IMR-90 (cell line): ENCODE measurements at regions not wholly inside any gene's neighbourhood (a gene's known extent, or its start where the extent isn't known, plus 50 kb on each side); places are given as distances from the start of the nearest gene placed in this dataset.

Experiments
- ATAC-seq: fragments of 200-7000 bp; cut with Tn5 transposase; 2 replicates; pipeline ENCODE4 v1.9.1; 2020; ENCODE audit warnings: low read depth, mild to moderate bottlenecking, moderate library complexity
- BruUV-seq: library from RNA; stranded (reverse); fragments of 400-500 nt; replicated peaks from 2 replicates; lab custom pipeline; 2021; lab: Mats Ljungman, UMichigan
- CTCF ChIA-PET: fragments of 300-600 bp; formaldehyde crosslinking; extraction: SDS; loops from one replicate; lab custom pipeline; 2021; ENCODE audit warnings: antibody characterized with exemption; lab: Yijun Ruan, JAX
- POLR2A ChIA-PET: fragments of 300-600 bp; sonication (Branson Sonifier 250); formaldehyde crosslinking; loops from one replicate; lab custom pipeline; 2022; ENCODE audit warnings: antibody characterized with exemption; ENCODE audit not compliant: unreplicated experiment; lab: Charles Lee
- DNase-seq: peaks from one replicate; pipeline ENCODE4 v3.0.0; 2013
- H2AFZ ChIP-seq: replicated peaks from 2 replicates; pipeline ENCODE3; 2013; ENCODE audit warnings: low read length, mild to moderate bottlenecking; ENCODE audit not compliant: poor library complexity
- H2AK5ac ChIP-seq: 2 replicates; pipeline ENCODE4 v1.6.1; 2013; ENCODE audit warnings: low read depth, low read length, inconsistent platforms
- H2AK9ac ChIP-seq: replicated peaks from 2 replicates; pipeline ENCODE3; 2013; ENCODE audit warnings: mild to moderate bottlenecking, low read depth, low read length, moderate library complexity; ENCODE audit not compliant: poor library complexity
- H2BK120ac ChIP-seq: 2 replicates; pipeline ENCODE4 v1.6.1; 2013; ENCODE audit warnings: low read depth, low read length, inconsistent platforms
- H2BK15ac ChIP-seq: 3 replicates; pipeline ENCODE4 v1.6.1; 2013; ENCODE audit warnings: low read depth, low read length, inconsistent platforms
- H2BK20ac ChIP-seq: 2 replicates; pipeline ENCODE4 v1.6.1; 2013; ENCODE audit warnings: low read depth, mild to moderate bottlenecking, inconsistent platforms, low read length, moderate library complexity
- H2BK5ac ChIP-seq: 2 replicates; pipeline ENCODE4 v1.6.1; 2013; ENCODE audit warnings: mild to moderate bottlenecking, low read depth, low read length, inconsistent platforms; ENCODE audit not compliant: poor library complexity, severe bottlenecking
- H3K14ac ChIP-seq: replicated peaks from 2 replicates; pipeline ENCODE4 v1.6.1; 2013; ENCODE audit warnings: low read depth, low read length, inconsistent platforms
- H3K18ac ChIP-seq: 2 replicates; pipeline ENCODE4 v1.6.1; 2013; ENCODE audit warnings: low read depth, low read length, control low read depth
- H3K23ac ChIP-seq: 2 replicates; pipeline ENCODE4 v1.6.1; 2013; ENCODE audit warnings: low read depth, low read length, inconsistent platforms
- H3K27ac ChIP-seq: 2 replicates; pipeline ENCODE4 v1.5.1; 2013; ENCODE audit warnings: mild to moderate bottlenecking, control low read depth, low read length; ENCODE audit not compliant: insufficient read depth
- H3K27me3 ChIP-seq: 2 replicates; pipeline ENCODE4 v1.6.1; 2013; ENCODE audit warnings: low read length; ENCODE audit not compliant: control insufficient read depth, insufficient read depth
- H3K36me3 ChIP-seq: 2 replicates; pipeline ENCODE4 v1.6.1; 2013; ENCODE audit warnings: low read length, mixed read lengths; ENCODE audit not compliant: control insufficient read depth, insufficient read depth
- H3K4ac ChIP-seq: 2 replicates; pipeline ENCODE4 v1.6.1; 2013; ENCODE audit warnings: low read depth, low read length, inconsistent platforms
- H3K4me1 ChIP-seq: 2 replicates; pipeline ENCODE4 v1.6.1; 2013; ENCODE audit warnings: low read length, mixed read lengths; ENCODE audit not compliant: control insufficient read depth, insufficient read depth
- H3K4me2 ChIP-seq: 2 replicates; pipeline ENCODE4 v1.6.1; 2013; ENCODE audit warnings: low read depth, mild to moderate bottlenecking, control low read depth, low read length, moderate library complexity
- H3K4me3 ChIP-seq: 2 replicates; pipeline ENCODE4 v1.5.1; 2013; ENCODE audit warnings: low read depth, mild to moderate bottlenecking, control low read depth, low read length, moderate library complexity; ENCODE audit not compliant: insufficient read depth
- H3K56ac ChIP-seq: 2 replicates; pipeline ENCODE4 v1.6.1; 2013; ENCODE audit warnings: low read length, inconsistent platforms; ENCODE audit not compliant: insufficient read depth; ENCODE audit errors: extremely low read depth
- H3K79me1 ChIP-seq, 2 experiments: 2 replicates each; pipeline ENCODE4 v1.6.1; 2013; ENCODE audit warnings: low read length in 2 of 2, inconsistent platforms in 1 of 2, low read depth in 1 of 2
- H3K9ac ChIP-seq: 2 replicates; pipeline ENCODE4 v1.6.1; 2013; ENCODE audit warnings: low read depth, low read length, control low read depth
- H3K9me1 ChIP-seq: 2 replicates; pipeline ENCODE4 v1.6.1; 2013; ENCODE audit warnings: low read length, inconsistent platforms; ENCODE audit not compliant: insufficient read depth
- H3K9me3 ChIP-seq: 2 replicates; pipeline ENCODE4 v1.6.1; 2013; ENCODE audit warnings: low read length; ENCODE audit not compliant: control insufficient read depth, insufficient read depth
- H4K20me1 ChIP-seq: 2 replicates; pipeline ENCODE4 v1.6.1; 2013; ENCODE audit warnings: low read length, inconsistent platforms; ENCODE audit not compliant: insufficient read depth
- H4K5ac ChIP-seq: 2 replicates; pipeline ENCODE4 v1.6.1; 2013; ENCODE audit warnings: mild to moderate bottlenecking, low read depth, low read length, control low read depth
- H4K8ac ChIP-seq, 2 experiments: 2 replicates each; pipeline ENCODE4 v1.6.1; 2013; ENCODE audit warnings: low read depth in 2 of 2, low read length in 2 of 2, control low read depth in 1 of 2, inconsistent platforms in 1 of 2
- H4K91ac ChIP-seq: 2 replicates; pipeline ENCODE4 v1.6.1; 2013; ENCODE audit warnings: low read depth, low read length, inconsistent platforms; ENCODE audit not compliant: insufficient read depth
- BHLHE40 ChIP-seq: fragments of 150-350 bp; IDR thresholded peaks from 2 replicates; pipeline ENCODE4 v1.6.1; 2016; ENCODE audit warnings: mild to moderate bottlenecking, low read depth, low read length
- CEBPB ChIP-seq: IDR thresholded peaks from 2 replicates; pipeline ENCODE4 v1.6.1; 2012; ENCODE audit warnings: low read depth, low read length, improper control_type of control experiment
- CHD1 ChIP-seq: IDR thresholded peaks from 2 replicates; pipeline ENCODE4 v1.6.1; 2012; ENCODE audit warnings: low read depth, low read length, improper control_type of control experiment
- CTCF ChIP-seq: conservative IDR thresholded peaks from 2 replicates; pipeline ENCODE4 v1.5.1; 2012; ENCODE audit warnings: mild to moderate bottlenecking, low read depth, low read length, improper control_type of control experiment
- ELK1 ChIP-seq: fragments of 150-350 bp; IDR thresholded peaks from 2 replicates; pipeline ENCODE4 v1.6.1; 2016; ENCODE audit warnings: low read depth, mild to moderate bottlenecking, low read length, moderate library complexity, borderline replicate concordance
- FOS ChIP-seq: fragments of 150-350 bp; IDR thresholded peaks from 2 replicates; pipeline ENCODE4 v1.6.1; 2016; ENCODE audit warnings: low read depth, low read length
- MAFK ChIP-seq: IDR thresholded peaks from 2 replicates; pipeline ENCODE4 v1.6.1; 2012; ENCODE audit warnings: low read depth, low read length, improper control_type of control experiment
- MAZ ChIP-seq: IDR thresholded peaks from 2 replicates; pipeline ENCODE4 v1.6.1; 2012; ENCODE audit warnings: low read depth, mild to moderate bottlenecking, low read length, improper control_type of control experiment, moderate library complexity, borderline replicate concordance
- MXI1 ChIP-seq: IDR thresholded peaks from 2 replicates; pipeline ENCODE4 v1.6.1; 2012; ENCODE audit warnings: low read depth, mild to moderate bottlenecking, low read length, moderate library complexity, borderline replicate concordance
- NFE2L2 ChIP-seq: fragments of 150-350 bp; IDR thresholded peaks from 2 replicates; pipeline ENCODE4 v1.6.1; 2016; ENCODE audit warnings: low read depth, mild to moderate bottlenecking, low read length
- POLR2A ChIP-seq: IDR thresholded peaks from 2 replicates; pipeline ENCODE4 v1.6.1; 2012; ENCODE audit warnings: mild to moderate bottlenecking, low read depth, low read length
- RAD21 ChIP-seq: IDR thresholded peaks from 2 replicates; pipeline ENCODE4 v1.6.1; 2012; ENCODE audit warnings: low read length, improper control_type of control experiment
- RCOR1 ChIP-seq: IDR thresholded peaks from 2 replicates; pipeline ENCODE4 v1.6.1; 2012; ENCODE audit warnings: mild to moderate bottlenecking, low read length, improper control_type of control experiment; ENCODE audit not compliant: insufficient replicate concordance
- RFX5 ChIP-seq: IDR thresholded peaks from 2 replicates; pipeline ENCODE4 v1.8.0; 2012; ENCODE audit warnings: low read depth, mild to moderate bottlenecking, low read length, moderate library complexity
- SMC3 ChIP-seq: fragments of 150-350 bp; IDR thresholded peaks from 2 replicates; pipeline ENCODE4 v1.6.1; 2016; ENCODE audit warnings: low read depth, mild to moderate bottlenecking, antibody characterized with exemption, low read length, moderate library complexity
- USF2 ChIP-seq: fragments of 150-350 bp; IDR thresholded peaks from 2 replicates; pipeline ENCODE4 v1.6.1; 2017; ENCODE audit warnings: mild to moderate bottlenecking, antibody characterized with exemption, low read length, low read depth
- WGBS, 2 experiments: methylation state at CpG; one replicate each; pipeline versions ENCODE4 v1.1.5 to v1.1.7; 2013; ENCODE audit warnings: missing lambda C conversion rate in 2 of 2; ENCODE audit not compliant: insufficient read length in 1 of 2; ENCODE audit errors: extremely low coverage in 2 of 2; 5-methylcytosine and 5-hydroxymethylcytosine counted together
- dilution Hi-C: fragments of 300-500 bp; cut with HindIII; formaldehyde crosslinking; loops from one replicate; pipeline ENCODE4 v1.14.3; 2018; ENCODE audit warnings: low sequenced_read_pairs; ENCODE audit not compliant: unreplicated experiment
- in situ Hi-C: fragments of 300-500 bp; cut with MboI; formaldehyde crosslinking; loops from 3 replicates; pipeline ENCODE4 v1.14.3; 2019; ENCODE audit warnings: low sequenced_read_pairs, inconsistent platforms, mixed read lengths
- intact Hi-C: fragments of 100-400 bp; cut with micrococcal nuclease; formaldehyde crosslinking; loops from 2 replicates; pipeline ENCODE4 v1.10.0; 2022

GRCh38 chr2:58959996-58960395, 718.9 kb upstream of the FANCL start:
- Histone ChIP-seq H2AK5ac (no peak overlapping the region), H2BK120ac (no peak overlapping the region), H3K23ac (no peak overlapping the region), H3K4me3 (no peak overlapping the region), H4K5ac (no peak overlapping the region), H4K91ac (no peak overlapping the region), H2BK20ac (no peak overlapping the region), H2BK15ac (no peak overlapping the region), H3K4me1 (0 out of 2 replicates have a peak, but pooled peaks cover 3% of the 10 kb centered on the region), H4K20me1 (no peaks in the 10 kb centered on the region), H3K36me3 (no peaks in the 10 kb centered on the region), H3K56ac (no peak overlapping the region), H2AFZ (no peak overlapping the region), H3K27ac (no peak overlapping the region), H3K9me3 (no peaks in the 10 kb centered on the region), H3K9ac (no peak overlapping the region), H3K79me1 (no peaks in the 10 kb centered on the region), H2BK5ac (no peak overlapping the region), H3K4me2 (no peak overlapping the region), H3K9me1 (no peaks in the 10 kb centered on the region), H3K4ac (no peak overlapping the region), H4K8ac (no peak overlapping the region), H3K27me3 (peaks cover 3% of the 10 kb centered on the region; the same call in 1 of the 2 replicates), H2AK9ac (no peak overlapping the region), H3K18ac (no peak overlapping the region), H3K14ac (no peak overlapping the region)
- 20% methylated on average over 1 of the region's 8 CpGs; no CpG with 5 or more reads in 1 of the 2 experiments for WGBS, 2 experiments
- in situ Hi-C loops = no loop called here
- intact Hi-C loops = no loop called here
- ChIA-PET POLR2A (no interaction called here), CTCF (no interaction called here)
- ATAC-seq (no peak), DNase-seq (no peak)
- dilution Hi-C loops = no loop called here
- TF ChIP-seq MAFK = no peak
- no peak for TF ChIP-seq RAD21
- TF ChIP-seq MXI1 = no peak
- no peak for TF ChIP-seq RCOR1
- TF ChIP-seq CHD1 = no peak
- TF ChIP-seq FOS = no peak
- no peak for TF ChIP-seq ELK1
- no peak for TF ChIP-seq BHLHE40
- TF ChIP-seq CEBPB = no peak
- no peak for TF ChIP-seq RFX5
- no peak for TF ChIP-seq USF2
- no peak for TF ChIP-seq POLR2A
- no peak for TF ChIP-seq CTCF
- TF ChIP-seq MAZ = no peak
- no peak for TF ChIP-seq SMC3
- no peak for TF ChIP-seq NFE2L2
- no TSS peak for BruUV-seq
